CD4-positive, alpha-beta T cell treated with Interleukin-17A for 4 hours (primary cell): ENCODE measurements at regions not wholly inside any gene's neighbourhood (a gene's known extent, or its start where the extent isn't known, plus 50 kb on each side); places are given as distances from the start of the nearest gene placed in this dataset.

Experiments used
- DNase-seq: peaks from one replicate; pipeline ENCODE4 v3.0.0-alpha.2; 2020; ENCODE audit warnings: mixed read lengths

DNA sequence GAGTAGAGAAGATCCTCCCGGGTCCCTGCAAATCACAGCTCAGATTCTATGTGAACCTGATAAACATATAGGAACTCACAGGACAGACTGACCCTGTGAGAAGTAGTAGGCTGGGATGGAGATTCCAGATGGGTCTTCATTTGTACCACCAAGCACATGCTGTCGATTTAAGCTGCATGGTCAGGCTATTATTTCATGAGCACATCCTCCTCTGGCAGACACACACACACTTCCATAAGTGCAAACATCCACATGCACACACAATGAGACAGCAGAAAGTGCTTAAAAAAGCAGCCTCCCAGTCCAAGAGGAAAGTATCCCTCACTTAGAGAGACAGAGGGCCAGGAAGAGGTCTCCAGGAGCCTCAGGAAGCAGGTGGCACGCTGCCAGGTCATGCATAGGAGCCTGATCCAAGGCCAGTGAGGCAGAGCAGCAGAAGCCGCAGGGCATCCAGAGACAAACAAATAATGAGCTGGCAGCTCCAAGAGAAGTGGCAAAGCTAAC is 131.8 kb downstream of the UNC5CL start:
- DNase-seq: no peak

GRCh38 chr6:40906759-40907158 is 132.3 kb downstream of the UNC5CL start:
- DNase-seq: no peak

DNA sequence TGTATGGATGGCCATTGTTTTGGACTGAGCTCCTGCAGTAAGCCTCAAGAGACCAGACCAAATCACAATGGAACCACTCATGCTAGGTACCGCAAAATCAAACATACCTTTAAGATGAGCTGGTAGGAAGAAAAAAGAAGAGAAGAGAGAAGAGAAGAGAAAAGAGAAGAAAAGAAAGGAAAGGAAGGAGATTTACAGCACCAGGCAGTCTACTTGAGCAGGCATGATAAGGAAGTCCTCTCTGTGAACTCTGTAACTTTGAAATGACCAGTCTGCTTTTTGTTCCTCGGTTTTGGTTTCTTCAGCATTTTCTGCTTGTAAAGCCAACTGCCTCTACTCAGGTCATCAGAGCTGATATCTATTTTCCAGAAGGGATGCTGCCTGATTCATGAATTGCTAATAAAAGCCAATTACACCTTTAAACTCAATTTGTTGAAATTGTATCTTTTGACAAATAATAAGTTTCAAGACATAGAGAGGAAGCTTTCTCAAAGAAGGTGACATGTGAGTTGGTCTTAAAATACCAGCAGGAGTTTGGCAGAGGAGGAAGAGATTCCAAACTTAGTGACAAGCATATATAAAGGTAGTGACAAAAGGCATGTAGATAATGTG is 134.3 kb downstream of the UNC5CL start:
- DNase-seq: no peak

DNA sequence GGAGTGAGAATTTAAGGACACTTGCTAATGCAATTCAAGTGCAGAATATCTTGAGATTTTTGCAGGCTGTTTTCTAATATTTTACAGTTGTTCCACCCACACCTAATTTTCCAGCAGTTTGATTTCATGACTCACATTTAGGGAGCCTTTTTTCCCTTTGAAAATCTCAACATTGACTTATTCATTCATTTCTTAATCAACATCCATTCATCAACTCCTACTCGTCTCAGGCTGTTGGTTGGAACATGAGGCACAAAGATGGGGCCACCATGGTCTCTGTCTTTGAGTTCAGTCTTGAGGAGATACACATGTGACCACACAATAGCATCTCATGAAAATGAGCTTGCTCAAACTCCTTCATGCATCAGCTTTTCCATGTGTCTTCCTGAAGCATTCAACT is 135.6 kb downstream of the UNC5CL start:
- DNase-seq: no peak

- DNase-seq: no peak
Observed at GRCh38 chr6:40901322-40902055, 137.5 kb downstream of the UNC5CL start.

DNA sequence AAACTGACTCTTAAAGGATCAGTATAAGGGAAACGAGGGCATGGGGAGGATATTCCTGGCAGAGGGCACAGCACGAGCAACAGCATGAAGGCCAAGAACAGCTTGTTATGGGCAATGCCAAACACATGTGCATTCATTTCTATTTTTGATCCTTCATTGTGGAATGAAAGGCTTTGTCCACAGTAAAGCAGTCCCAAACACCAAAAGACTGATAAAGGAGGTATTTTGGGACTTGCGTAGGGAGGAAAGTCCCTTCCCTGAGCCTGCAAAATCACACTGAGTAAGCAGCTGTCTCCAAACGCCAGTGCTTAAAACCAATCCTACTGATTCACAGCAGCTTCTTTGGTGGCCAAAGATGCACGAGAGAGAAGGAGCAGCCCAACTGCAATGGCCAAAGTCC is 138.2 kb downstream of the UNC5CL start:
- no peak for DNase-seq

- DNase-seq: no peak
Observed at GRCh38 chr6:40899684-40900155, 139.3 kb downstream of the UNC5CL start.

DNA sequence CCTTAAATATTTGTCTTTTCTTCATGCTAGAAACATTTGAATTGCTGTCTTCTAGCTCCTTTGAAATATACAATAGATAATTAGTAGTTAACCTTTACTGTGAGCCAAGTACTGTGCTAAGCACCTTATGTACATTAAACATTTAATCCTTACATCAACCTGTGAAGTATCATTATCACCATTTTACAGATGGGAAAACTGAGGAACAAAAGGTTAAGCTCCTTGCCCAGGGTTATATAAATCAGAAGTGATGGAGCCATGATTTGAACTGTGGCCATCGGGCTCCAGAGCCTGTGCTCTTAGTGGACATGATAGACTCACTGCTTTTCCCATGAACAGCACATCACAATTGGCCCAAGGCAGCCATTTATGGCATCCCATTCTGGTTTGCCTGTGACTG is 140.9 kb downstream of the UNC5CL start:
- DNase-seq: no peak

DNA sequence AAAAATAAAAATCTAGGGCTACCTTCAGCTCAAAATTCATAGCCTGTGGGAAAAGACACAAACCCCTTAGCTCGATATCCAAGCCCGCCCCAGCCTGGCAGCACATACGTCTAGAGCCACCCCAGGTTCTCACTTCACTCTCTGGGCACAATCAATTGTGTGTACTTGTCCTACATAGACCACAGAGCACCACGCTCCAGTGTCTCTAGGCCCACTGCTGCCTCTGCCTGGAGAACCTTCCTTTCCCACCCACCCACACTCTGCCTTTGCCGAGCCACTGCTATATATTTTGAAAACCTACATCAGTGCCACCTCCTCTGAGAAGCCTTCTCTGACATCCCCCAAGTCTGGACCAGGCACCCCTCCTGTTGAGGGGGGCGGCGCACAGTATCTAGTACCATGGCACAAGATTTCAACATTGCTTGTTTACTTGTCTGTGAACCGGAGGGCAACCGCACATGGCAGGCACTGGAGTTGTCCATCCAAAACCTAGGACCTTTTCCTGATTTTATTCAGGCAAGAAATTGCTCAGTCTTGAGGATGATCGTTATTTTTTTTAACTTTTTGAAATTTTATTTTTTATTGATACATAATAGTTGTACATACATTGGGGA is 141.5 kb downstream of the UNC5CL start:
- no peak for DNase-seq

DNA sequence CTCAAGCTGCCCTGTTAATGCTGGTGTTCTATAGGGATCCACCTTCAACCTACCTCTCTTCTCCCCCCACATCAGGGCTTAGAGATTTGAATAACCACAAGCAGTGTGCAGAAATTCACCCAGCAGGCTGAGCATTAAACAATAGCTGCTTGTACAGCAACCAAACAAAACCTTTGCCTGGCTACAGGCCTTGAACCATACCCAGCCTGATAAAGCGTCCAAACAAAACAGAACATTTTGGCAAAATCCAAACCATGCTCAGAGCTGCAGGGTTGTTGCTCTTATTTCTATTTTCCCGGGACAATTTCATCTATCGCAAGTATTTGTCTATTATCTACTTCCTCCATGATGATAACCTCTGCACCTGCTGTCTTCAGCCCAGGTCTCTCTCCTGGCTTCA is 142.3 kb downstream of the UNC5CL start:
- DNase-seq: no peak

- DNase-seq: no peak
Observed at GRCh38 chr6:40894962-40895799, 143.8 kb downstream of the UNC5CL start.

DNA sequence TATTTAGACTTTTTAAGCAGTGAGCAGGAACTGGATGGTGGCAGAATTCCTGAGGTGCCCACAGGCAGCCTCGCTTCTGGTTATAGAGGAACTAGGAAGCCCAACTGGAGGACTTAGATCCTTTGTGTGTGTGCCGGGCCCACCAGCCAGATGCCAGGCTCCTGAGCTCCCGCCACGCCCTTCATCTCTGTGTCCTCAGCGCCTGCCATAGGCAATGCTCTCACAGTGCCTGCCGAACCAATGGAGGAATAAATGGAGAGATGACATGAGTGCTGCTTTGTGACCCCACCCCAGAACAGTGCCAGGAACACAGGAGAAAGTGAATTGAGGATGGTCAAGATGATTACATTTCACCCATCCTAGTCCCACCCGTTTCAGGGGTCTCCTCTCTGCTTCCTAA is 146.0 kb downstream of the UNC5CL start:
- DNase-seq: no peak

- no peak for DNase-seq
Observed at GRCh38 chr6:40892223-40892622, 146.8 kb downstream of the UNC5CL start.

- DNase-seq: no peak
Observed at GRCh38 chr6:40891686-40892085, 147.3 kb downstream of the UNC5CL start.

DNA sequence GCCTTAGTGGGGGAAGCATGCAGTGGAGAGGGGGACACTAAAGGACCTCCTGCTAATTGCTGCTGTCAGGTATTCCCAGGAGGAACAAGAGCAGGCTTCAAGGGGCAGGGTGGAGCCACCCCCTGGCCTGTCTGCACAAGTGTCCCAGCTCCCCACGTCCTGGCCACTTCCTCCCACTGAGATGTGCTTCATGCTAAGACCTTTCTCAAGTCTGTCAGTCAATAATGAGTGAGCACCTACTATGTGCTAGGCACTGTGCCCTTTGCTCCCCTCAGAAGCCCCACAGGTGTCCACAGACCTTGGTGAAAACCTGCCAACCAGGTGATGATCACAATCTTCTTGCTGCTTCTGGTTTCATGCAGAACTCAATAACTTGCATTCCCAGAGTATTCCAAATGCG is 147.9 kb downstream of the UNC5CL start:
- DNase-seq: no peak

DNA sequence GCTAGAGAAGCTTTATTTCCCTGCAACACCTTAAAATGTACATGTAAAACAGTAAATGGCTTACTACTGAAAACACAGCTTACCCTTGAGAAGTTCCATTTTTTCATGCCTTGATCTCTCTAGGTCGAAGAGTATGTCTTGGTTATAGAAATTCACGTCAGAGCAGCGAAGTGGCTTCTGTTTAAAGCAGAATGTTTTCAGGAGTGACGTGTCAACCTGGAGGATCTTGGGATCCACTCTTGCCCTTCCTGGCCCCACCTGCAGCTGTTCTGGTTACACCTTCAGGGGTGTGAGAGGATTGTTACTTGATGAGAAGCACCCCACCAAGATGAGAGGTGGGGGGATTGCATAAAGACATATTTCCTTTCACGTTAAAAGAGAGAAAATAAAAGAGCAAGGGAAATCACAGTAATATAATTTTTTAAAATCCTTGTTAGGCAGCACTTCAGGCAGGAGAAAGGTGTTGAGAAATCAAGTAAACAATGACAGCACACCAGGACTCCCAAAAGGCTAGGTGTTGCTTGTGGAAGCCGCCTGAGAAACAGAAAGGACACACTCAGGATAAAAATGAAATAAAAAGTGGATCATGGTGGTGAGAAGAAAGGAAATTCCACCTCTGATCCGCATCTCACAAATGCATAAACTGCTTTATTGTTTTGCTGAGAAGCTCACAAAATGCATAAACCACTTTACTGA is 149.7 kb downstream of the UNC5CL start:
- DNase-seq: no peak

DNA sequence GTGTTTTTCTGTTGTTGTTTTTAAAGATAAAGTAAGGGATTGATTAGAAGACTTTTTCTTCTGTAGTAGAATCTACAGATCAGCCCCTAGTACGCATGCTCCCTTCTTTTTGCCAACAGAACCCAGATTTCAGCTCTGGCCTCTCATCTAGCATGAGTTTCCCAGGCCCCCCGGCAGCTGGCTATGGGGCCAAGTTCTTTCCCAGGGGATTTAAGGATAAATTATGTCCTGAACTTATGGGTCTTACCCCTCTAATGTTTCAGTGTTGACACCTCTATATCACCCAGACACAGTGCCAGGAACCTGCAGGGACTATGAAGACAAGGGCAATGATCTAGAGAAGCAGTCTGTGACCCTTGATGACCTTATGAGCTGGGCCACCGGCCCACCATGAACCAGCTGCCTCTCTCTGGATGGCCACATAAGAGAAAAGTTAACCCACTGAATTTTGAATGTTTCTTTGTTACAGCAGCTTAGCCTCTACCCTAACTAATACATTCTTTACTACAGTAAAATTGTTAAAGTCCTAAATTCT is 150.5 kb downstream of the UNC5CL start:
- no peak for DNase-seq

DNA sequence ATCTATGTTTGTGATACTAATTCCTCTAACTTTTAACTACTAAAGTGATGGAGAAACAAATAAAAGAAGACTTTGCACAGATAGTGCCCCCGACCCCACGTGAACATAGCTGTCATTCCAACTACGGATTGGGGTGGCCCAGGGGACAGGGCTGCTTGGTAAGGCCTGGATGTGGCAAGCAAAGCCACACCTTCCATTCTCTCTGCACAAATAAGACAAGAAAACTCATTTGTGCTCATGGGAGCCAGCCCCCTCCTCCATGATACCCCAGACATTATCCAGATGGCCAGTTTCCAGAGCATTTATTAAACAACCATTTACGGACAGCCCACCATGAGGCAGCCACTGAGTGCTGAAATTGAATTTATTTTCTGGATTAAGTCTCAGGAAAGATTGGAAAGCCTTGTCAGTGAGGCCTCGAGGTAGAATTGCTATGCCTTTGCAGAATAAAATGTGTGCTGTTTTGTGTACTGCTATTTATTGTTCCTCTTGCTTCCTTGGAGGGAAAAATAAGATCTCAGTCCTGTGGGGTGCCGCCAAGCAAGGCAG is 151.2 kb downstream of the UNC5CL start:
- no peak for DNase-seq

DNA sequence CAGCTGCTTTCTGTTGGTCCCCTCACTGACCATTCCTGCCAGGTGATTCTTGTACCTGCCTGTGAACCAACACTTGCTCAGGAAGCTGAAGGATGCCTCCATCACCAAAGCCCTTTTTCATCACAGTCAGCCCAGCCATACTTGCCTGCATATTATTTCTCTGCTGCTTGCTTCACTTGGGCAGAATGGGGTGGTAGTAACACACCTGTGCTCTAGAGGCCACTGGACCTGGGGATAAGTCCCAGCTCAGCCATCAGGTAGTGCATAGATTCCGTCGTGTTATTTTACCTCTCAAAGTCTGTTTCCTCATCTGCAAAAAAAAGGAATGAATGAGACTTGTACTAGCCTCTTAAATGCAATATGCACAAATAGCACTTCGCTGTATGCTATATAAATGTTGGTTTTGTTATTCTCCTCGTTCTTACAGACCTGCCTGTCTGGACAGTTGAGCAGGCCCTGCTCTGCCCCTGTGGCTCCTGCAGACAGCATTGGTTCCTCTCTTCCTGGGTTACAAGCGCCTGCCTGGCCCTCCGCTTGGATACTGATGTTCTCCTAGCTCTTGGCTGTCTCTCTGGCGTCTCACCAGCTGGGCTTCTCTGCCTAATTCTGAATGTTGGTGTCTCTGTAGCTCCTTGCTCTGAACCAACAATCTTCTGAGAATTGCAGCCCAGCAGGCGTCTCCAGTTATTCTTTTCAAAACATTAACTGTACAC is 151.8 kb downstream of the UNC5CL start:
- DNase-seq: no peak

DNA sequence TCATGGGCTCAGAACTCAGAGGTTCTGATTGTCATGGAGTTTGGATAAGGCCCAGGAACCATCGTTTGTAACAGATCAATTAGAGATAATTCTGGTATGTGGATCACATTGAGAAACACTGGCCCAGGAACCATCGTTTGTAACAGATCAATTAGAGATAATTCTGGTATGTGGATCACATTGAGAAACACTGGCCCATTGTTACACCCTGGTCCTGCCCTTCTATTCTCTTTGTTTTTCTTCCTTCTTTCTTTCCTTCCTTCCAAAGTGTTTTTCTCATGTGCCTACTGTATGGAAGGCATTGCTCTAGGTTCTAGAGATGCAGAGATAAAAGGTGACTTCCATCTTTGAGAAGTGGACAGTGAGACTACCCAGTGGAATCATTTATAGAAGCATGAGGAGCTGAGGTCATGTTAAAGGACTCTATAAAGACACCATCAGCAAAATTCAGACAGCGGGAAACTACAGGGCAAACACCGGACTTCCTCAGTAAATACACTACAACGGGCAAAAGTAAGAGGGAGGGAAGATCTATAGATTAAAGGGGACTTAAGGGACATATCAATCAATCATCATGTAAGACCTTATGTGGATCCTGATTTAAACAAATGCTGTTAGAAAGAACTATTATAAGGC is 153.8 kb downstream of the UNC5CL start:
- DNase-seq: no peak
